NCI-H2107 treated with DMSO at 0.1 percent for 48 hours (cell line): ENCODE measurements at regions not wholly inside any gene's neighbourhood (a gene's known extent, or its start where the extent isn't known, plus 50 kb on each side); places are given as distances from the start of the nearest gene placed in this dataset.
"Not testable (repeated sequence)": the region's sequence is repeated elsewhere in the genome, so short reads cannot be mapped to it uniquely, and the experiment has no call there.

Source experiments
- DNase-seq: peaks from one replicate; lab custom pipeline; 2025; ENCODE audit not compliant: unreplicated experiment; lab: John Stamatoyannopoulos, UW

- no peak for DNase-seq
Measured at GRCh38 chr18:42306594-42306980, 351.6 kb downstream of the PIK3C3 start.

GRCh38 chr18:42310956-42311355 lies 355.9 kb downstream of the PIK3C3 start:
- DNase-seq = no peak

GRCh38 chr18:42326752-42327151 lies 371.7 kb downstream of the PIK3C3 start:
- DNase-seq = no peak

- DNase-seq = no peak
Measured at GRCh38 chr18:42328931-42329330, 373.9 kb downstream of the PIK3C3 start.

GRCh38 chr18:42330296-42330695 lies 375.3 kb downstream of the PIK3C3 start:
- DNase-seq = no peak

GRCh38 chr18:42333558-42333957 lies 378.5 kb downstream of the PIK3C3 start:
- DNase-seq = no peak

- no peak for DNase-seq
Measured at GRCh38 chr18:42334931-42335330, 379.9 kb downstream of the PIK3C3 start.

- no peak for DNase-seq
Measured at GRCh38 chr18:42336139-42336538, 381.1 kb downstream of the PIK3C3 start.

GRCh38 chr18:42337337-42337736 lies 382.3 kb downstream of the PIK3C3 start:
- not testable (repeated sequence) for DNase-seq

GRCh38 chr18:42338683-42339082 lies 383.6 kb downstream of the PIK3C3 start:
- DNase-seq = no peak

- no peak for DNase-seq
Measured at GRCh38 chr18:42339372-42339771, 384.3 kb downstream of the PIK3C3 start.

GRCh38 chr18:42340423-42341009 lies 385.5 kb downstream of the PIK3C3 start:
- no peak for DNase-seq

- no peak for DNase-seq
Measured at GRCh38 chr18:42341423-42341822, 386.4 kb downstream of the PIK3C3 start.

GRCh38 chr18:42348722-42349121 lies 393.7 kb downstream of the PIK3C3 start:
- DNase-seq = no peak

GRCh38 chr18:42351455-42351854 lies 396.4 kb downstream of the PIK3C3 start:
- no peak for DNase-seq

- DNase-seq = no peak
Measured at GRCh38 chr18:42360716-42361115, 405.7 kb downstream of the PIK3C3 start.

- no peak for DNase-seq
Measured at GRCh38 chr18:42363446-42364441, 408.7 kb downstream of the PIK3C3 start.

GRCh38 chr18:42364766-42365165 lies 409.7 kb downstream of the PIK3C3 start:
- no peak for DNase-seq

- DNase-seq = no peak
Measured at GRCh38 chr18:42365591-42365990, 410.6 kb downstream of the PIK3C3 start.

GRCh38 chr18:42373584-42373983 lies 418.6 kb downstream of the PIK3C3 start:
- DNase-seq = no peak

GRCh38 chr18:42374961-42375360 lies 419.9 kb downstream of the PIK3C3 start:
- no peak for DNase-seq

GRCh38 chr18:42378854-42379253 lies 423.8 kb downstream of the PIK3C3 start:
- DNase-seq = not testable (repeated sequence)
